GM19328 (cell line): ENCODE measurements at regions not wholly inside any gene's neighbourhood (a gene's known extent, or its start where the extent isn't known, plus 50 kb on each side); places are given as distances from the start of the nearest gene placed in this dataset.

Source experiments
- ATAC-seq: cut with Tn5 transposase; IDR thresholded peaks from one replicate; pipeline ENCODE4 v1.9.1; 2021; ENCODE audit warnings: mild to moderate bottlenecking, moderate library complexity; ENCODE audit not compliant: unreplicated experiment

DNA sequence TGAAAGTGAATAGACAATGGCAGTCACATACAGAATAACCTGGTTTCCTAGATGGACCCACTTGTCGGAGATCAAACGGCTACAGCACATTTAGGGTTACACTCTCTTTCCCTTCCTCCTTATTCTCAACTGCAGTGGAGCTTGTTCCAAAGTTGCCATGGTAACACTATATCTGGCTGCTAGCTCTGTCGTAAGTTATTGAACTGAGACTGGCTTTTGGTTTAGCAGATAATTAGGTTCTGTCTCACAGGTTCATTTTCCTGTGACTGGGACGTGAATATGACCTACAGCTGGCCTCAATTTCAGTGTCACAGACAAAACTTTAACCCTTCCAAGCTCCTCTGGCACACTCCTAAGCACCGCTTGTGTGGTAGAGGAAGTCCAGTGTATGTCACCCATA lies 875.8 kb downstream of the USP25 start:
- no peak for ATAC-seq

DNA sequence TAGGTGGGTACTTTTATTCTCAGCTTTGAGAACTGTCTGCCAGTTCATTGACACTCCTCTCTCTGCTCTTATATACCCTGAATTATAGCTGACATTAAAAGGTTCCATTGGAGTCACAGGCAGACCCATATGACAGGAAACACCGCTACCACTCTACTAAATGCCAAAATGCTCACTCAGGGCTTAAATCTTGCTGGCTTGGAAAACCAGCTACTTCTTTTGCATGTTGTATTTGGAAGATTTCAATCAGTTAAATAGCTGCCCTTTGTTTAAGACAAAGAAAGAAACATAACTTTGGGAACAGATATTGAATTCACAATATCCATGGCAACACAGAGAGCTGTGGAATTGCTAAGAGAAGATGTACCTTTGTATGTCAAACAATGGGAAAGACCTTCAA lies 876.5 kb downstream of the USP25 start:
- no peak for ATAC-seq

DNA sequence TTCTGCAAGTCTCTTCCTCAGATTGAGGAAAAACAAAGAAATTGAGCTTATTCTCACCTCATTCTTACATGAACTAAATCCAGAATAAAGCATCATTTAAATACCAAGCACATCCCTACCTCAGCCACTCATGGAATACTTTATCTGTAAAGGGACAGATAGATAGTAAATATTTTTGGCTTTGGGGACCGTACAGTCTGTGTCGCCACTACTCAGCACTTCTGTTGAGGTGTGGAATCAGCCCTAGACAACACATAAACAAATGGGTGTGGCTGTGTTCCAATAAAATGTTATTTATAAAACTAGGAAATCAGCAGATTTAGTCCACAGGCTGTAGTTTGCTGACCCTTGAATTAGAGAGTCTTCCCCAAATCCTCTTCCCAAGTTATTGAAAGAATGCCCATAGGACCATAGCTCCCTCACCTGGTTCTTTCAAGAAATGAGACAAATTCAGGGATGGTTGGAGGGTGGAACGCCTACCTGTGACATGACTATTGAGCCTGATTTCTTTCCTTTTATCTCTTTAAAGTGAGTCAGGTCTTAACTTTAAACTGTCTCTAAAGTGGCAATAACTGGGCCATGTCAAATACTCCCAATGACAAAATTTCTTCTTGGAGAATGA lies 878.5 kb downstream of the USP25 start:
- no peak for ATAC-seq

GRCh38 chr21:16619281-16619680 lies 889.5 kb downstream of the USP25 start:
- ATAC-seq = no peak

GRCh38 chr21:16620786-16621320 lies 891.1 kb downstream of the USP25 start:
- no peak for ATAC-seq

GRCh38 chr21:16624479-16625118 lies 888.2 kb upstream of the CXADR start:
- no peak for ATAC-seq

- no peak for ATAC-seq
These were observed 887.4 kb upstream of the CXADR start for GRCh38 chr21:16625491-16625890.

DNA sequence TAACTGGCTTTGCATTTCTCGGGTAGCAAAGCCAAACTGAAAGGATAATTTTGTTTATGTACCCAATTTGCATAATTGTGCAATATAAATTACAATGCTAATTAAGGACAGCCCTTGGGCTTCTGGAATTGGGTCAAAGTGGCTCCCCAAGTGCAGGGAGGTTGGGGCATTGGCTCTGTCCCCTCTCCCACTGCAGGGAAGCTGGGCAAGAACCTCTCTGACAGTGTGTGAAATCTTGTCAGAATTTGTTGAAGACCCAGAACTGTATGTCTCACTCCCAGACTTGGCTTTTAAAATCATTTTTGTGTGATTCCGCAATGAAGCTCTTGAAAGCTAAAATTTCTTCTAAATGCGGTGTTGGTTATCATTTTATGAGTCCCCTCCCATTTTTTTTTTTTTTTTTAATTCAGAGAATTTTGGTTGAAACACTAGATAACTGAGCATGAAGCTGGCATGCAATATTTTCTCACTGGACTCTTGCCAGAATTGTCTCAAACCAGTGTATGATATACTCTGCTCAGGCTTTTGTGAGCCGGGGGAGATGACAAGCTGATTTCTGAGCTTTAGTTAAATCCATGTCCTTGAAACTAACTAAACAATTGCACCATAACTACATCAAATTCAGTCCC lies 878.9 kb upstream of the CXADR start:
- ATAC-seq = no peak

- no peak for ATAC-seq
These were observed 878.3 kb upstream of the CXADR start for GRCh38 chr21:16634515-16634914.

DNA sequence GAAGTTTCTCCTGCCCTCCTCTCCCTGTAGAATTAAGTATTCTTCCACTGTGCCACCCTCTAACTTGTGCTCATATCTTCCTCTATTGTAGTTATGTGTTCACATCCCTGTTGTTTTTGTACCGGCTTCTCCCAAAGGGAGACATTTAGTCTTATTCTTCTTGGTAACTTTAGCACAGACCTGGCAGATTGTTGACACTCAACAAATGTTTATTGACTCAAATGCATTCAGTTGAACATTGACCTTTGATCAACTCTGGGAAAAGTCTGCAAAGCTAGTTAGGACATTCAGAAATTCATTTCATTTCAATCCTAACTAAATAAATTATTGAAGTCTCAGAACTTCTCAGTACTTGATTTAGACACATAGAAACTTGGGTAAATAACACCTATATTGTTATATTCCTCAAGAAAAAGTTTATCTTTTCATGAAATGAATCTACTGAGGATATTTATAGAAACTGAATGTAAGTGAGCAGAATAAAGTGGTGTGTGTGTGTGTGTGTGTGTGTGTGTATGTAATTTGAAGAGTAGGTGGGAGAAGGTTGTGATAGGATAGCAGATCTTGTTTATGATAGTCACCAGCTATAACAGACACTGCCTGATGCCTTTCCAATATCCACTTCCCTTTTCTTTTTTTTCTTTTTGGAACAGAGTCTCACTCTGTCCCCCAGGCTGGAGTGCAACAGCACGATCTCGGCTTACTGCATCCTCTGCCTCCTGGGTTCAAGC lies 872.4 kb upstream of the CXADR start:
- ATAC-seq = no peak

DNA sequence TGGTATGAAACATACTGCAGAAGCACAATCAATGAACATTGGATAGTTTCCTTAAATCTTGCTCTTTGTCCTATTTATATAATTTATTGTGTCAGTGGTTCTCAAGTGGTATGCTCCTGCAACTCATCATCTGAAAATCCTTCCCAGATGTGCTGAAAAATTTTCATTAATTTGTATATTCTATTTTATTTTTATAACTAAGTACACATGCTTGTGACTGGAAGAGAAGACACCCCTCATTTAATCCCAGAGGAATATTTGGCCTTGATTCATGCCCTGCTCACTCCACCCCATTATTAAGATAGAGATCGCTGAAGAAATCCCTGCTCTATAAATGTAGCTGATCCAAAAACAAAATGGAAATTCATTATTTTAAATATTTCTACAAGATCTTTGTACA lies 870.5 kb upstream of the CXADR start:
- no peak for ATAC-seq

- no peak for ATAC-seq
These were observed 868.2 kb upstream of the CXADR start for GRCh38 chr21:16644685-16645084.

DNA sequence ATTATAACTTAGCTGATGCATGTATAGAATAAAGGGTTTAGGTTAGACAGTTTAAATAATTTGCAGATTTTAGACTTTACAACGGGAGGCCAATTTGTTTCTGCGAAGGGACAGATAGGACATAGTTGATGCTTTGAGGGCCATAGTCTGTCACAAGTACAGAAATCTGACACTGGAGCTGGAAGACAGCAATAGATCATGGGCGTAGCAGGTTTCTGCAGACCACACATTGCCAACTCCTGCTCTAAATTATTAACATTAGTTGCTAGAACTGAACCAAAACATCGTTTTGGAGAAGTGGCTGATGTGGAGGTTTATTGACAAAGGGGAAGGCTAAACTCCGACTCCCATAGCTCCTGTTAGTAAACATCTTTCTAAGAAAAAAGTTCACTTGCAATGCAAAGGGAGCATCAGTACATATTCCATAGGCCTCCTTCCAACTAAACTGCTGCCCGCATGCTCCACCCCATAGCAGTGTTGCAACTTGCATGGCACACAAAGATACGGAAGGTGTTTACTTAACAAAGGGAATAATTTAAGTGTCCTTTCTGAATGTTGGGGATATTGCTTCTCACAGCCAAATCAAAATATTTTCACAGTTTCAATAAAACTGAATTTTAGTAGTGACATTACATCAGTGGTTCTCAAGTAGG lies 862.0 kb upstream of the CXADR start:
- ATAC-seq = no peak

GRCh38 chr21:16651956-16652355 lies 860.9 kb upstream of the CXADR start:
- no peak for ATAC-seq

DNA sequence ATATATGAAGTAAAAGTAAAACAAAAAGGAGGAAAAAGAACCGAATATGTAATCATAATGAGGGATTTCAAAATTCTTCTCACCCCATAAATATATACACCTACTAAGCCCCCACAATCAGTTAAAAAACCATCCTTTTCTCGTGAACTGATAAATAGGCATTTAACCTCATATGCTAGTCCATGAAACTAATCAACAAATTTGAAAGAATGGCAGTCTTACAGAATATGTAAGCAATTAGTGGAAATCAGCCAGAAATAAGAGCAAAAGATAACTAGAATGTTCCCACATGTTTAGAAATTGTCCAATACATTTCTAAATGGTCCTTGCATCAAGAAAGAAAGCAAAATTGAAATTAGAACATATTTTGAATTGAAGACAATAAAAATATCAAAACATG lies 849.4 kb upstream of the CXADR start:
- no peak for ATAC-seq

DNA sequence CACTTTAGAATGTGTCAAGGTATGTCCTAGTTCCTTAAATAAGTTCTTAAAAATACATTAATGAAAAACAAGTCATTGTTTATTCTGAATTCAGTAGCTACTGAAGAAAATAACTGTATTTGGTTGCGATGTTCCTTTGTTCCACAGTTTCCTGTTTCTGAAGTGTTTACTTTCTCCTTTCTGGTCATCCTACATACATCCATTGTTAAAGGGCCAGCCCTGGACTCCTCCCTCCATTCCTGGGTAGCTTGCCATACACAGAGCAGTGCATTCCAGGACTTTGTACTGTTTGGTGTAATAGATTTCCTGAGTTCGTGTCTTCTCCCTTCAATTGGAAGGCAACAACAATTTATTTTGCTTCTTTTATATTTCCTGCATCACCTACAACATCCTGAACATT lies 845.4 kb upstream of the CXADR start:
- ATAC-seq = no peak

DNA sequence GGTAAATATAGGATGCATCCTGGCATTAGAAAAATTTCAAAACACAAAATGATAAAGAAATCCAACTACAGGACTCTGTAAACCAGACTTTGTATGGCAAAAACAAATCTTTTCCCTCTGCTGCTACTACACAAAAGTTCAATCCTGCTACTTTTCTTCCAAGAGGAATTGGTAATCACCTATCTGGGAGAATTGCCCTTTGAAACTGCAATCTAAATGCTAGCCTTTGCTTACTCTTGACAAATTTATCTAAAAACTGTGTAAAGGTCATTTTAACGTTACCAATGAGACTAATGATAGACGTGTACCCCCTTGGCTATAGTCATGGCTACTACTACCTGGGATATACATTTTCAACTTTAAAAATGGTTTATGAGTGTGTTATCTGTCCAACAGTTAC lies 837.9 kb upstream of the CXADR start:
- ATAC-seq = no peak

DNA sequence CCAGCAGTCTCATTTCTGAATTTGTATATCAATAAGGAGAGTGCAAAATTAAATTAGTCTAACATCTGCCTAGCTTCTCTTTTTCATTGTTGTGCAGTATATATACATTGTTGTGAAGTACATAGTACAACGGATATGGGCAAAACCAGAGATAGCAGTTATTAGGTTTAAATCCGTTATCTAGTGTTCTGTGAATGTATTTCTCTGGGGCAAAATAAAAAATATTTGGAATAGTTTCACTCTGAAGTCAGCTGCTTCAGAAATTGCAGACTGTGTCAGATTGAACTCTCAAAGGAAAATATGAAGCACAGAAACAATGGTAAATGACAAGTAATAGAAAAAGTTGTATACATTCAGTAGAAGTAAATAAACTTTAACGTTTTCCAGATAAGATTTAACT lies 836.5 kb upstream of the CXADR start:
- no peak for ATAC-seq

DNA sequence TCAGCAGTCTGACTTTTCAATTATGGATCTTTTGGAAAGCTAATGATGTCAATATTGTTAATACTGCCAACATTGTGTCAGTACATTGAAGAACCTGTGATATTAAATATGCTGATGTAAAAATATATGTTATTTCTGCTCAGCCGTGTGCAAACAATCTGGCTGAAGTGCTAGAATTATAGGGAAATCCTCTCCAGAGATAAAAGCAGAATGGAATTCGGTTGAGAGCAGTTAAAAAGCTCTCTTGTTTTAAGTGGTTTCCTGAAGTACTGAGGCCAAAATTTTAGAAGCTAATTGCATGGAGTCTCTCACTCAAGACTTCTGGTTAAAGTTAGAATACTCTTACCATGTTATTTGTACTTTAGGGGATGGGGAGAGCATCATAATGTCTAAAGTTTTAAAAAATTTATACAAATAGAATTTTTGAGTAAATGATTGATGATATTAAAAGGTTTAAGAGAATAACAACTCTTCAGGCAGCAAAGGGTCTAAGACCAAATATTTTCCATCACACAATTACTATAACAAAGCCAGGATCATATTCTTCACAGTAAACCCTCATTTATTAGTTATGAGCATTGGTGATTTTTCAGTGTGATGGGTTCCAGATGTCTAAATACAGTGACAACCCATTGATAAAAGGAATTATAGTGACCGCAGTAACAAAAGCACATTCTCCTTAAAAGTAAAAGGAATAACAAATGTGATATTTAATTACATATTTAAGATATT lies 834.2 kb upstream of the CXADR start:
- no peak for ATAC-seq

DNA sequence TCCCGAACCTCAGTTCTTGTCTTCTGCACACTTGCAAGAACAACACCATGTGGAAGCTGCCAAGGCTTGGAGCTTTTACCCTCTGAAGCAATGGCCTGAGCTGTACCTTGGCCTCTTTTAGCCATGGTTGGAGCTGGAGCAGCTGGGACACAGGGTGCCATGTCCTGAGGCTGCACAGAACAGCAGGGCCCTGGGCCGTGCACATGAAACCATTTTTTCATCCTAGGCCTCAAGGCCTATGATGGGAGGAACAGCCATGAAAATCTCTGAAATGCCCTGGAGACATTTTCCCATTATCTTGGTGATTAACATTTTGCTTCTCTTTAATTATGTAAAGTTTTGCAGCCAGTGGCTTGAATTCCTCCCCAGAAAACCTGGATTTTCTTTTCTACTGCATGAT lies 817.8 kb upstream of the CXADR start:
- no peak for ATAC-seq
